HG02981 (cell line): ENCODE measurements at regions not wholly inside any gene's neighbourhood (a gene's known extent, or its start where the extent isn't known, plus 50 kb on each side); places are given as distances from the start of the nearest gene placed in this dataset.
"Not testable (repeated sequence)": the region's sequence is repeated elsewhere in the genome, so short reads cannot be mapped to it uniquely, and the experiment has no call there.

Source experiments
- ATAC-seq: cut with Tn5 transposase; IDR thresholded peaks from one replicate; pipeline ENCODE4 v1.9.1; 2021; ENCODE audit warnings: mild to moderate bottlenecking, moderate library complexity; ENCODE audit not compliant: unreplicated experiment

- ATAC-seq = no peak
Observed at GRCh38 chr12:131494741-131495524, 216.0 kb upstream of the SFSWAP start.

GRCh38 chr12:131497966-131498365 is 212.9 kb upstream of the SFSWAP start:
- no peak for ATAC-seq

GRCh38 chr12:131499160-131499863 is 211.6 kb upstream of the SFSWAP start:
- ATAC-seq = peak; percentile 68

- ATAC-seq = no peak
Observed at GRCh38 chr12:131499864-131500190, 211.1 kb upstream of the SFSWAP start.

- no peak for ATAC-seq
Observed at GRCh38 chr12:131500564-131500963, 210.3 kb upstream of the SFSWAP start.

- ATAC-seq = no peak
Observed at GRCh38 chr12:131505561-131505960, 205.3 kb upstream of the SFSWAP start.

- no peak for ATAC-seq
Observed at GRCh38 chr12:131506426-131506825, 204.5 kb upstream of the SFSWAP start.

- ATAC-seq = no peak
Observed at GRCh38 chr12:131507094-131507493, 203.8 kb upstream of the SFSWAP start.

- no peak for ATAC-seq
Observed at GRCh38 chr12:131507881-131508280, 203.0 kb upstream of the SFSWAP start.

GRCh38 chr12:131509701-131510100 is 201.2 kb upstream of the SFSWAP start:
- ATAC-seq = no peak

- ATAC-seq = no peak
Observed at GRCh38 chr12:131510431-131510830, 200.5 kb upstream of the SFSWAP start.

GRCh38 chr12:131511391-131511802 is 199.5 kb upstream of the SFSWAP start:
- peak; percentile 94 for ATAC-seq

GRCh38 chr12:131511803-131512561 is 198.9 kb upstream of the SFSWAP start:
- peak; percentile 3 for ATAC-seq

- no peak for ATAC-seq
Observed at GRCh38 chr12:131513606-131514005, 197.3 kb upstream of the SFSWAP start.

- not testable (repeated sequence) for ATAC-seq
Observed at GRCh38 chr12:131520553-131520952, 190.3 kb upstream of the SFSWAP start.

GRCh38 chr12:131521326-131521725 is 189.6 kb upstream of the SFSWAP start:
- no peak for ATAC-seq

GRCh38 chr12:131525795-131526508 is 184.9 kb upstream of the SFSWAP start:
- no peak for ATAC-seq

GRCh38 chr12:131527092-131527491 is 183.8 kb upstream of the SFSWAP start:
- ATAC-seq = no peak

- no peak for ATAC-seq
Observed at GRCh38 chr12:131527736-131528135, 183.2 kb upstream of the SFSWAP start.

GRCh38 chr12:131528144-131528543 is 182.7 kb upstream of the SFSWAP start:
- no peak for ATAC-seq

GRCh38 chr12:131528667-131529066 is 182.2 kb upstream of the SFSWAP start:
- no peak for ATAC-seq
